HG03135 (cell line): ENCODE measurements at regions not wholly inside any gene's neighbourhood (a gene's known extent, or its start where the extent isn't known, plus 50 kb on each side); places are given as distances from the start of the nearest gene placed in this dataset.

ENCODE experiments used
- ATAC-seq: cut with Tn5 transposase; IDR thresholded peaks from one replicate; pipeline ENCODE4 v1.9.1; 2021; ENCODE audit warnings: mild to moderate bottlenecking, moderate library complexity; ENCODE audit not compliant: unreplicated experiment

DNA sequence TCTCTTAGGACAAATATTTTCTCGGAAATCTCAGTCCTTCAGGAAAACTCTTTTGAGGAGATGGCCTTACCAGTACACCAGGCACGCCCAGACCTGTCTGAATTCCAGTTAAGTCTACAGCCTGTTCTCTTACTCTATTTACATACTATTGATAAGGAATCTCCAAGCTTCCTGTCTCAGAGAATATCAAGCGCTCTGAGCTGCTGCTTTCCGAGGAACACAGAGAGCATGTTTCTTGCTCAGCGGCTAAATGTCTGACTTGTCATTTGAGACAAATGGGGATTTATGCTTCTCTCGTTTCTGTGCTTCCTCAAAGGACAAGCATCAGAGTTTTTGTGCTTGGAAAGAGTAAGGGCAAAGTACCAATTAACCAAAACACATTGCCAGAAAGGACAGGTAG, 112.4 kb upstream of the CCDC54 start:
- no peak for ATAC-seq

DNA sequence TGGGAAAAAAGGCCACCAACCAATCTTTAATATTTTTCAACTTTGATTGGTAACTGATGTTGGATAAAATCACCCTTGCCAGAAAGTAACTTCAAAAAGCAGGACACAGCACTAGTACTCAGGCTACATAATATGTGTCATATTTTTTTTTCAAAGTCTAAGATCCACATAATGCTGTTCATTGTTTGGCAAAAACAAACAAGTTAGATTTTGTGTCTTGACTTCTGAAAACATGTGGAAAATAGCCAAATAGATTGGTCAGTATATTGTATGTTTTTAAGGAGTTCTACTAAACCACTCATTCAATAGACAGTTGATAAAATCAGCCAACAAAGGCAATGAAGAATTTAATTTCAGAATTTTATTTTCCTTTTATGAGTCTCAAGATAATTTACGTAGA, 111.7 kb upstream of the CCDC54 start:
- no peak for ATAC-seq

DNA sequence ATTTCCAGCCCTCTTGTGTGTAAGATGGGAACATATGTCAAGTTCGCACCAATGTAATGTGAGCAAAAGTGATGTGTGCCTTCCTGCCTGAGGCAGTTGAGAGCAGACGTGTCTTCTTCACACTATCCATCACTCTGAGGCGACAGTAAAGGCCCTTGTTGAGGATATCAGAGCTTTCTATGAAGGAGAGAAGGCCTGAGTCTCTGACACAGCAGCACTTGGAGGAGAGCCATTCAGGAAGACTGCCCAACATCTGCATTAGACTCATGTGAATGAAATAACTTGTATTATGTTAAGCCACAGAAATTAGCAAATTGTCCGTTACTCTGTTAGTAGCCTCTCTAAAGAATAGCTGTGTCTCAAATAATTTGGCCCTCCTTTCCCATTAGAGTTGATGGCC, 108.8 kb upstream of the CCDC54 start:
- no peak for ATAC-seq

GRCh38 chr3:107269136-107269535, 108.1 kb upstream of the CCDC54 start:
- ATAC-seq: no peak

DNA sequence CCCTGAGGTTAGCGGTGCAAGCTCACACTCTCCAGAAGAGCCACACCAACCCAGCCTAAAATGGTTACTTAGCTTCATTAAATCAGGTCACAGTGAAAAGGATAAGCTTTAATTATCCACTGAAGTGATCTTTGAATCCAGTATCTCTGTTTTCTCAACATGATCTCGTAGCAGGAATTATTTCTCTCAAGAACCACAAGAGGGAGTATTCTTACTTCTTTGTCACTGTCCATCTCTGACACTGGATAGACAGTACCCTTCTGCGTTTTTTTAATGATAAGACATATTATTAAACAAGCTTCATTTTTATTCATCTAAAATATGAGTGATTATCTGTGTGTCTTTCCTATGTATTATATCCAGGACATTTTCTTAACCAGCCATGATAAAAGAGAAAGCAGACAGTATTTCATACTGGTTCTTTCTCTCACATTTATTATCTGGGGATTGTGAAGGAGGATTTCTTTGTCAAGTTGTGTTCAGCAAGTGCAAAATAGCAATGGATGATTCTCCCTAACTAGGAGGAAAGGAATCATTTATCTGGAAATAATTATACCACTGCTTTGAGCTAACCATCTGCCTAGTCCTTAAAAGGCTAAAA, 105.4 kb upstream of the CCDC54 start:
- ATAC-seq: no peak

DNA sequence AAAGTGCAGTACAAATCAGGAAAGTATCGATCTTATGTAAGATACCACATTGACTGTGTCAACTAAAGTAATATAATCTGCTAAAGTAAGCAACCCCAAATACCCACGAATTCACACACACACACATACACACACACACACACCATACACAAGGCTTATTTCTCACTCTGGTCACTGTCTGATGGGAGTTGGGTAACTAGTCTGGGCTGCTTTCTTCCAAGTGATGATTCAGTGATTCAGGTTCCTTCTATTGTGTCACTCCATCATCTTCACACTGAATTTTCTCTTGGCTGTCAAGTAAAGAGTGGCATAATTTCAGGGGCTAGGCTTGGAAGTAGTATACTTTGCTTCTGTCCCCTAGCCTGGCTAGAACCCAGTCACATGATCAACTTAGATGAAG, 104.8 kb upstream of the CCDC54 start:
- ATAC-seq: no peak

DNA sequence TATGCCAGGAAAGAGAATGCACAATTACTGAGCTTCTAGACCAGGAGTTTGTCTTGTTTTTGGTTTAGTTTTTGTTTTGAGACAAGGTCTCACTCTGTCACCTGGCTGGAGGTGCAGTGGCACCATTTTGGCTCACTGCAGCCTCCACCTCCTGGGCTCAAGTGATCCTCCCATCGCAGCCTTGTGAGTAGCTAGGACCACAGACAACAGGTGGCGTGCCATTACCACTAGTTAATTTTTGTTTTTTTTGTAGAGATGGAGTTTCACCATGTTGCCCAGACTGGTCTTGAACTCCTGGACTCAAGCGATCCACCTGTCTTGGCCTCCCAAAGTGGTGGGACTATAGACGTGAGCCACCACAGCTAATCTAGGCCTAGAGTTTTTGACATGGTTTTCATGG, 104.4 kb upstream of the CCDC54 start:
- ATAC-seq: no peak

DNA sequence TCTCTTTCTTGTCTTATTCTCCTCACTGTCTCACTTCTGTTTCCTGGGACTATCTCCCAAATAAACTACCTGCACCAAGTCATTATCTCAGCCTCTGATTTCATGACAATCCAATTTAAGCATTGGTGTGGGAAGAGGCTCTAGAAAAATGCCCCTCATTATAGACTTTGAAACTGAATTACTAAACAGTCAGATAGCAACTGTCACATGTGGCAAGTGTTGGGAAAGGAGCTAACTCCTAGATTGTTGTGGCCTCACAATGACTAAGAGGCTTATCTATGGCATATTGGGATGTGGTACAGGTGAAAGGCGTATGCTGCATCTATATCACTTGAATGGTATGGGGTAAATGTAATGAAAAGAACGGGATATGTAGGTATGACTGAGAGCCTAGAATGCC, 103.5 kb upstream of the CCDC54 start:
- ATAC-seq: no peak

DNA sequence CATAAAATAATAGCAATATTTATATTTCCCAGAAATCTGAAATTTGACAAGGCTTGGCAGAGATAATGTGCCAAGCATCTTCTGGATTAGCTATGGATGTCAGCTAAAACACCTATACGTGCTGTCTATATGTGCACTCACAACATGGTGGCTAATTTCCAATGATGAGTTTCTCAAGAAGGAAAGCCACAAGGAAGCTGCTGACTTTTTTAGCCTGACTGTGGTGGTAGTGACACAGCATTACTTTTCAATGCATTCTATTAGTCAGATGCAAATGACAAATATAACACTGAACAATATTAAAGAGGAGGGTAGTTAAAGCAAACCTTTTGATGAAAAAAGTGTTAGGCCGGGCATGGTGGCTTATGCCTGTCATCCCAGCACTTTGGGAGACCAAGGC, 101.7 kb upstream of the CCDC54 start:
- ATAC-seq: no peak

DNA sequence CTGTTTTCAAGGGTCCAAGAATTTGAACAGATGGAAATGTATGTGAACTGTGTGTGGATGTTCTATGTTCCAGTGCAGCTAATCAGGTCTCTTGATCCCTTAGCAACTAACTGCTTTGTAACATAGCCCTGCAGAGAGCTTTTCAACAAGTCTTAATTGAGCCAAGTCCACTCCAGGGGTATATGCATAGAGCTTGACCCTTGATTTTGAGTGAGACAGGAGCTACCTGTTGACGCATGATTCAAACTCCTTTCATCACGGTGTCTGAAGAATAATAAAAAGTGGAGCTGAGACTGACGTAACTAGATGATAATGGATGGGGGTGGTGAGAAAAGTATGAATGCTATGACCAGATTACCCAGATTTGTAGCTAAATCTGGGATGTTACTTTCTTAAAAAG, 93.3 kb upstream of the CCDC54 start:
- no peak for ATAC-seq

DNA sequence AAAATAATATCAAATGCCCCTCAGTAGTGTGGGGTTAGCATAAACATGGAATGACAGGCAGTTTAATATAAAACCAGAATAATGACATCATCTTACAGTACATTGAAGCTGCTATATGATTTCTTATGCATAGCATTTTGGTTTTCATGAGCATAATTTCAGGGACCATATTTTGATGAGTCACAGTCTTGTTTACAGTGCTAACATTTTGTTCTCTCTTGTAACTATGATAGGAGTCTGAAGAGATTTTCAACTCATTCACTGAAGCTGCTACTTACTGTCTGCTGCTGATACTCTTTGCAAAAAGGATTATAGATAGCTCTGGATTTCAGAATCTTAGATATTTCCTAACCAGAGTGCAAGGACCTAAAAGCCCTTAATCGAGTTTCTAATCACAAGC, 92.6 kb upstream of the CCDC54 start:
- ATAC-seq: no peak

DNA sequence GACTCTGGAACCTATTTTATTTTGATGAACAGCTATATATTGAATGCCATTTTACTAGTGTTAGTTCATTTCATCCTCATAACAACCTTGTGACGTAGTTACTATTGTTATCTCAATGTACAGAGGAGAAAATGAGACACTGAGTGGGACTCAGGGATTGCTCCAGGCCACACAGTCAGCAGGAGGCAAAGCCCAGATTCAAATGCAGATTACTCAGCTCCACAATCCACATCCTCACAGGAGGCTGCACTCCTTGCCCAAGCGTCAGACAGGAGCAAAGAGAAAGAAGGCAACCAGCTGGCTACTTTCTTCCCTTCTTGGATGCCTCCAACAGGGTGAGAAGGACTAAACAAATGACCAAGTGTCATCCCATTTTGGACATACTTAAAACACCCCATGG, 92.0 kb upstream of the CCDC54 start:
- ATAC-seq: no peak

DNA sequence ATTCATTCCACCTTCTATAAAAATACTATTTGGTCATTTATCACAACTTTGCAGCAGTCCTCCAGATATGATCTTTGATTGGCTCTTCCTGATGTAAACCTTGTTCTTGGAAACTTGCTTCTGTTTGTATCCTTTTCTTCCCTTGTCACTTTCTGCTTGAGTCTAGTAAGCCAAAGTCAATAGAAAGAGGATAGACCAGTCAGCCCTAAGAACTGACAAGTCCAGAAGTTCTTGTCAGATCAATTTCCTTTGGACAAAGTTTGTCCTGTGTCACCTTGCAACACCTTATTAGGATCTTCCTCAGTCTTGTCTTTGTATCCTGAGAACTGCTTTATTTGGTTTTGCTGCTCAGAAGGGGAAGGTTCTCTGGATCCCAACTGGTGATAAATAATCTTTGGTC, 87.9 kb upstream of the CCDC54 start:
- no peak for ATAC-seq

GRCh38 chr3:107294117-107294516, 83.1 kb upstream of the CCDC54 start:
- no peak for ATAC-seq

DNA sequence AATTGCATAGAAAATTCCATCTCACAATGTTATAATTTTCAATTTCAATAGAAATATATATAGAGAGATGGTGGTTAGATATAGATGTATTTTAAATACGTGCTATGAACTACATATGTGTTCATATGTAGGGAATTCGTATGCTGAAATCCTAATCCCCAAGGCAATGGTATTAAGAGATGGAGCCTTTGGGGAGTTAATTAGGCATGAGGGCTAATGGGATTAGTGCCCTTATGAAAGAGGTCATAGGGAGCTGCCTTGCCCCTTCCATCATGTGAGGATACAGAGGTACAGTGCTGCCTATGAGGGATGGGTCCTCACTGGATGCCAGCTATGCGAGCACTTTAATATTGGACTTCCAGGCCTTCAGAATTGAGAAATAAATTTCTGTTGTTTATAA, 79.6 kb upstream of the CCDC54 start:
- ATAC-seq: no peak

DNA sequence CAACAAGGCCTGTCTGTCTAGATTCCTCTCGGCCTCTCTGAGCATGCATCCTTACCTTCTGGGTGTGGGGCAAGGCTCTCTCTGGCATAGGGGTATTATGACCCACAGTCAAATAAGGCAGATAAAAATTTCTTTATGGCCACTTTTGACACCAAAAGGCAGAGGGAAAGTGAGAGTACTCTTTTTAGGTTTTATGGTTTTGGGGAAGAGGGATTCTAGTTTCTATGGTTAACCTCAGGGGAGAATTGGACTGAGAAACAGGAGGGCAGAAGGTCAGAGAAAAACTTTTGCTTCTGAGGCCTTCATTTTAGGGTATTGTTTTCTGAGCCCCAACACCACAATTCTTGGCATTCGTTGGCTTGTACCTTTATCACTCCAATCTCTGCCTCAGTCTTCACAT, 70.0 kb upstream of the CCDC54 start:
- ATAC-seq: no peak

DNA sequence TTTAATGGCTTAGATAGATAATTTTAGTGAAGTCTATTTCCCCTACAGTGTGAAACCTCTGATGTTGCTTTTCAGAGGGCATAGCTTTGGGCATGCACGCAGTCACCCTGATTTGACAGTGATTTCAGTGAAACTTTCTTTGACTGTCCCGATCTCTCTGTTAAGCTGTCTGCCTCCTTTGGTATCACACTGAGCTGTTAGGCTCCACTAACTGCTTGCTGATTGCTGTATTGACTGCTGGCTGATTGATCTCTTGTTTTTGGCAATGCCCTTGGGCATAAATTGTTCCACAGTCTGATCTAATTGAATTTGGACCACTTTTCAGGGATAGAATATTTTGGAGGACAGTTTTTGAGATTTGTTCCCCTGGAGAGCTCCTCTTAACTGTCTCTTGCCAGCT, 68.5 kb upstream of the CCDC54 start:
- no peak for ATAC-seq

- no peak for ATAC-seq
Measured at GRCh38 chr3:107309312-107309711, 67.9 kb upstream of the CCDC54 start.

GRCh38 chr3:107313711-107314110, 63.5 kb upstream of the CCDC54 start:
- ATAC-seq: no peak

DNA sequence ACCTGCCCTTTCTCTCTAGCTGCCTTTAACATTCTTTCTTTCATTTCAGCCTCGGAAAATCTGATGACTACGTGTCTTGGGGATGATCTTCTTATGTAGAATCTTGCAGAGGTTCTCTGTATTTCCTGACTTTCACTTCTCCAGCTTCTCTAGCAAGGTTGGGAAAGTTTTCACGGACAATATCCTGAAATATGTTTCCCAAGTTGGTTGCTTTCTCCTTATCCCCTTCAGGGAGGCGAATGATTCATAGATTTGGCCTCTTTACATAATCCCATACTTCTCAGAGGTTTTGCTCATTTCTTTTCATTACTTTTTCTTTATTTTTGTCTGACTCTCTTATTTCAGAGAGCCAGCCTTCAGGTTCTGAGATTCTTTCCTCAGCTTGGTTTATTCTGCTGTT, 62.1 kb upstream of the CCDC54 start:
- no peak for ATAC-seq

- ATAC-seq: no peak
Measured at GRCh38 chr3:107323723-107324122, 53.5 kb upstream of the CCDC54 start.

DNA sequence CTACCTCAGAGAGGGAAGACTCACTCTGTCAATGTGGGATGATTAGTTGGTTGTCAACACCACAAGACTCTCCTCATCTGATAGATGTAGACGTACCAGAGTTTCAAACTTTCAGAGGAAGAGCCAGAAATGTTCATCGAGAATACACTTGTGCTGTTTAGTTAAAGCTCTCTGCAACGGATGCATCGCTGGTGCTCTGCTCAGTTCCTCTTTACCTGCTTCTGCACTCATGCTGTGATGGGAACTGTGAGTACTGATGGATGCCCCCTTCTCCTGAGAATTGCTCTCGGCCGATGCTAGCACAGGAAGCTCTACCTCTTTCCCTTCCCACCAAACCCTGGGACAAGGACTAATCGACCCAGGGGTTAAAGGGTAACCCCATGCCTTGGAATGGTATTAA, 51.8 kb upstream of the CCDC54 start:
- no peak for ATAC-seq
